K562 (cell line): ENCODE measurements at regions not wholly inside any gene's neighbourhood (a gene's known extent, or its start where the extent isn't known, plus 50 kb on each side); places are given as distances from the start of the nearest gene placed in this dataset.

Experiments
- ATF7 ChIP-seq: fragments of 450-650 bp; IDR thresholded peaks from 2 replicates; pipeline ENCODE4 v1.7.1; 2014; ENCODE audit warnings: mild to moderate bottlenecking, moderate library complexity
- EP300 ChIP-seq: IDR thresholded peaks from 2 replicates; pipeline ENCODE4 v1.6.1; 2012; ENCODE audit warnings: low read length, improper control_type of control experiment
- EWSR1 ChIP-seq: fragments of 450-650 bp; IDR thresholded peaks from 2 replicates; pipeline ENCODE4 v1.6.1; 2018; ENCODE audit warnings: borderline replicate concordance, mild to moderate bottlenecking, low read depth, moderate library complexity; ENCODE audit not compliant: partially characterized antibody
- FOXM1 ChIP-seq, 2 experiments: fragments of 450-650 bp in 1 of 2; sonication (generic) in 1 of 2; formaldehyde crosslinking in 1 of 2; IDR thresholded peaks; 2 replicates each; pipeline versions ENCODE4 v1.6.1 to v1.9.0; 2017 to 2022; ENCODE audit warnings: low read depth in 2 of 2, mild to moderate bottlenecking in 2 of 2, missing genetic modification reagents in 1 of 2, moderate library complexity in 1 of 2
- GTF2A2 ChIP-seq: IDR thresholded peaks from 2 replicates; pipeline ENCODE4 v1.6.1; 2016; ENCODE audit warnings: mild to moderate bottlenecking, missing genetic modification characterization, missing compliant biosample characterization
- HEY1 ChIP-seq: fragments of 250-450 bp; sonication (Bioruptor Pico); IDR thresholded peaks from 2 replicates; pipeline ENCODE4 v1.5.0; 2020; ENCODE audit warnings: mild to moderate bottlenecking, moderate library complexity, borderline replicate concordance
- HMGXB4 ChIP-seq: sonication (generic); formaldehyde crosslinking; IDR thresholded peaks from 2 replicates; pipeline ENCODE4 v1.8.1; 2023; ENCODE audit warnings: mild to moderate bottlenecking, missing genetic modification reagents
- HNRNPUL1 ChIP-seq: fragments of 200-400 bp; formaldehyde crosslinking; IDR thresholded peaks from 2 replicates; pipeline ENCODE4 v1.6.1; 2017; ENCODE audit warnings: low read length
- KLF6 ChIP-seq: fragments of 250-450 bp; sonication (Bioruptor Pico); IDR thresholded peaks from 2 replicates; pipeline ENCODE4 v1.4.0; 2020; ENCODE audit warnings: mild to moderate bottlenecking, moderate library complexity, borderline replicate concordance
- NR2F6 ChIP-seq: fragments of 450-650 bp; formaldehyde crosslinking; IDR thresholded peaks from 2 replicates; pipeline ENCODE4 v1.4.0; 2020; ENCODE audit warnings: mild to moderate bottlenecking
- PCBP1 ChIP-seq: fragments of 200-400 bp; formaldehyde crosslinking; IDR thresholded peaks from 2 replicates; pipeline ENCODE4 v1.6.1; 2018; ENCODE audit warnings: mild to moderate bottlenecking, low read depth, low read length; ENCODE audit not compliant: poor library complexity, severe bottlenecking
- PURB ChIP-seq: sonication (generic); formaldehyde crosslinking; IDR thresholded peaks from 2 replicates; pipeline ENCODE4 v1.9.0; 2021; ENCODE audit warnings: low read depth, mild to moderate bottlenecking, missing genetic modification reagents
- RAD21 ChIP-seq, 2 experiments: fragments of 250-450 bp in 1 of 2; fragments of 450-650 bp in 1 of 2; sonication (Bioruptor Pico) in 1 of 2; formaldehyde crosslinking in 1 of 2; IDR thresholded peaks in 1 of 2; conservative IDR thresholded peaks in 1 of 2; 2 replicates each; pipeline versions ENCODE4 v1.4.0 to v1.8.0; 2020 to 2022; ENCODE audit warnings: mild to moderate bottlenecking in 2 of 2, moderate library complexity in 1 of 2
- SAP30 ChIP-seq: fragments of 200-600 bp; sonication (generic); IDR thresholded peaks from 2 replicates; pipeline ENCODE4 v1.6.1; 2012; ENCODE audit warnings: borderline replicate concordance, low read depth, mild to moderate bottlenecking, moderate library complexity, low read length, control low read depth, inconsistent platforms; ENCODE audit not compliant: insufficient read depth, poor library complexity, severe bottlenecking
- SRF ChIP-seq, 2 experiments: fragments of 250-450, 450-650 bp in 1 of 2; sonication (Bioruptor Pico) in 1 of 2; sonication (generic) in 1 of 2; formaldehyde crosslinking; IDR thresholded peaks; 2 replicates each; pipeline versions ENCODE4 v1.5.0 to v1.5.1; 2020 to 2022; ENCODE audit warnings: mild to moderate bottlenecking in 1 of 2, missing genetic modification reagents in 1 of 2
- TAF15 ChIP-seq: fragments of 200-400 bp; formaldehyde crosslinking; IDR thresholded peaks from 2 replicates; pipeline ENCODE4 v1.6.1; 2017; ENCODE audit warnings: mild to moderate bottlenecking, low read depth, low read length, moderate library complexity
- ZC3H8 ChIP-seq: fragments of 450-650 bp; IDR thresholded peaks from 2 replicates; pipeline ENCODE4 v1.6.1; 2017
- ZEB2 ChIP-seq: fragments of 450-650 bp; IDR thresholded peaks from 2 replicates; pipeline ENCODE4 v1.6.1; 2016
- ZNF316 ChIP-seq: fragments of 450-650 bp; IDR thresholded peaks from 2 replicates; pipeline ENCODE4 v1.6.1; 2016
- ZSCAN32 ChIP-seq: fragments of 450-650 bp; formaldehyde crosslinking; IDR thresholded peaks from 2 replicates; pipeline ENCODE4 v1.4.0; 2020; ENCODE audit warnings: mild to moderate bottlenecking, moderate library complexity
- TF ChIP-seq, protein P1 (sequence below): fragments of 250-450 bp; sonication (Bioruptor Pico); IDR thresholded peaks from 2 replicates; pipeline ENCODE4 v1.5.1; 2021; ENCODE audit warnings: mild to moderate bottlenecking
- TF ChIP-seq, protein P2 (sequence below): IDR thresholded peaks from 2 replicates; pipeline ENCODE4 v1.6.1; 2011; ENCODE audit warnings: borderline replicate concordance, low read depth, mild to moderate bottlenecking, moderate library complexity, low read length; ENCODE audit not compliant: insufficient read depth, poor library complexity, severe bottlenecking

DNA sequence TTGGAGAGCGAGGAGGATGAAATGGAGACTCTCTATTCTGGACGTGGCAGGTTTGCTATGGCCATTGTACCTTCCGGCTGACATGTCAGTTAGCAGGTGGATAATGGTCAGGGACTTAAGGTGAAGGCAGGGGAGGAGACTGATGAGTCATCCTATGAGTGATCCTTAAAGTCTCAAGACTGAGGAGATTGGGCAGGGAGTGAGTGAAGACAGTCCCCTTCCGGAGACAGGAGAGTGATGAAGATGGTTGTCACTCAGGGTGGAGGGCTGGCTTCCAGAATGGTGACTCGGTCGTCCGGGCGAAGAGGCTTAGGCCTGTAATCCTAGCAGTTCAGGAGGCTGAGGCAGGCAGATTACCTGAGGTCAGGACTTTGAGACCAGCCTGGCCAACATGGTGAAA is 49.8 kb upstream of the CCDC63 start (continued):
- TF ChIP-seq, protein P1, sequence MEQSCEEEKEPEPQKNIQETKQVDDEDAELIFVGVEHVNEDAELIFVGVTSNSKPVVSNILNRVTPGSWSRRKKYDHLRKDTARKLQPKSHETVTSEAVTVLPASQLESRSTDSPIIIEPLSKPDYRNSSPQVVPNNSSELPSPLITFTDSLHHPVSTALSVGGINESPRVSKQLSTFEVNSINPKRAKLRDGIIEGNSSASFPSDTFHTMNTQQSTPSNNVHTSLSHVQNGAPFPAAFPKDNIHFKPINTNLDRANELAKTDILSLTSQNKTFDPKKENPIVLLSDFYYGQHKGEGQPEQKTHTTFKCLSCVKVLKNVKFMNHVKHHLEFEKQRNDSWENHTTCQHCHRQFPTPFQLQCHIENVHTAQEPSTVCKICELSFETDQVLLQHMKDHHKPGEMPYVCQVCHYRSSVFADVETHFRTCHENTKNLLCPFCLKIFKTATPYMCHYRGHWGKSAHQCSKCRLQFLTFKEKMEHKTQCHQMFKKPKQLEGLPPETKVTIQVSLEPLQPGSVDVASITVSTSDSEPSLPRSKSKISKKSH (CRISPR knock-in tag): no peak
- TF ChIP-seq SRF (CRISPR knock-in tag; IDR thresholded peaks at IDR 0.05): no peak
- no peak for TF ChIP-seq ZSCAN32 (CRISPR knock-in tag)
- TF ChIP-seq HNRNPUL1: no peak
- no peak for TF ChIP-seq HEY1 (CRISPR knock-in tag)
- TF ChIP-seq GTF2A2: no peak
- no peak for TF ChIP-seq NR2F6 (CRISPR knock-in tag)
- no peak for TF ChIP-seq ATF7
- no peak for TF ChIP-seq KLF6 (CRISPR knock-in tag)
- TF ChIP-seq ZNF316: peak; percentile 84
- no peak for TF ChIP-seq PURB (CRISPR knock-in tag)
- TF ChIP-seq ZEB2: peak; percentile 69; the same call in 1 of the 2 replicates
- TF ChIP-seq EP300: no peak
- no peak for TF ChIP-seq EWSR1
- TF ChIP-seq PCBP1: no peak
- TF ChIP-seq, protein P2, sequence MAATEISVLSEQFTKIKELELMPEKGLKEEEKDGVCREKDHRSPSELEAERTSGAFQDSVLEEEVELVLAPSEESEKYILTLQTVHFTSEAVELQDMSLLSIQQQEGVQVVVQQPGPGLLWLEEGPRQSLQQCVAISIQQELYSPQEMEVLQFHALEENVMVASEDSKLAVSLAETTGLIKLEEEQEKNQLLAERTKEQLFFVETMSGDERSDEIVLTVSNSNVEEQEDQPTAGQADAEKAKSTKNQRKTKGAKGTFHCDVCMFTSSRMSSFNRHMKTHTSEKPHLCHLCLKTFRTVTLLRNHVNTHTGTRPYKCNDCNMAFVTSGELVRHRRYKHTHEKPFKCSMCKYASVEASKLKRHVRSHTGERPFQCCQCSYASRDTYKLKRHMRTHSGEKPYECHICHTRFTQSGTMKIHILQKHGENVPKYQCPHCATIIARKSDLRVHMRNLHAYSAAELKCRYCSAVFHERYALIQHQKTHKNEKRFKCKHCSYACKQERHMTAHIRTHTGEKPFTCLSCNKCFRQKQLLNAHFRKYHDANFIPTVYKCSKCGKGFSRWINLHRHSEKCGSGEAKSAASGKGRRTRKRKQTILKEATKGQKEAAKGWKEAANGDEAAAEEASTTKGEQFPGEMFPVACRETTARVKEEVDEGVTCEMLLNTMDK: no peak
- no peak for TF ChIP-seq SAP30
- no peak for TF ChIP-seq HMGXB4 (CRISPR knock-in tag)
- TF ChIP-seq RAD21 (CRISPR knock-in tag; conservative IDR thresholded peaks at IDR 0.05 in 1 of 2, IDR thresholded peaks at IDR 0.05 in 1 of 2): no peak
- TF ChIP-seq FOXM1 (IDR thresholded peaks at IDR 0.05; ENCODE audit: low read depth): no peak
- TF ChIP-seq FOXM1 (CRISPR knock-in tag; IDR thresholded peaks at IDR 0.05; ENCODE audit: low read depth): no peak
- no peak for TF ChIP-seq ZC3H8
- no peak for TF ChIP-seq TAF15
